ENCODE measurements at regions not wholly inside any gene's neighbourhood (a gene's known extent, or its start where the extent isn't known, plus 50 kb on each side); places are given as distances from the start of the nearest gene placed in this dataset.

- intact Hi-C loops (cut with DNase I), result no loop called here
- no peak for ATAC-seq
- DNase-seq (ENCODE audit: missing footprints), result no peak
Observed at GRCh38 chr12:114302606-114303315, 103.2 kb downstream of the TBX5 start.

- ATAC-seq, result no peak
- DNase-seq (ENCODE audit: missing footprints), result no peak
- intact Hi-C loops (cut with DNase I), result no loop called here
Observed at GRCh38 chr12:114302117-114302516, 103.8 kb downstream of the TBX5 start.

- DNase-seq (ENCODE audit: missing footprints) (no peak), ATAC-seq (no peak)
- intact Hi-C loops (cut with DNase I), result no loop called here
Observed at GRCh38 chr12:114294303-114294685, 111.7 kb downstream of the TBX5 start.

GRCh38 chr12:114293571-114294302 is 112.2 kb downstream of the TBX5 start:
- ATAC-seq (no peak), DNase-seq (ENCODE audit: missing footprints) (no peak)
- intact Hi-C loops (cut with DNase I), result no loop called here

DNA sequence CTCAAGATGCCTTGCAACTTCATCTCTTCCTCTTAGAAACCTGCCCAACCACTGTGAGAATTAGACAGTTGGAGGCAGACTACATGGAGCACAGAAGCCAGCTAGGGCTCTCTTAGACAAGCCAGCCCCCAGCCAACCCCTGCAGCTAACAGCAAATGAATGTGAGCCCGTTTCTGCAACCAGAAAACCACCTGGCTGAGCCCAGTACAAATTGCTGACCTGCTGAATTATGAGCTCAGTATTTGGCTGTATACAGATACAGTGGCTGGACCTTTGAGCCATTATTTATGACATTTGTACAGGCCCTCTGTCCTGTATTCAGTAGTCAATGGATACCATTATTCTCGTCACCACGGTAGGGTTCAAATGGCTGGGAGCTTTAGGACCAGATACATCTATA is 112.9 kb downstream of the TBX5 start:
- no peak for DNase-seq (ENCODE audit: missing footprints)
- intact Hi-C loops (cut with DNase I), result no loop called here
- ATAC-seq, result no peak

GRCh38 chr12:114291389-114292060 is 114.4 kb downstream of the TBX5 start:
- no peak for DNase-seq (ENCODE audit: missing footprints)
- intact Hi-C loops (cut with DNase I), result no loop called here
- ATAC-seq, result no peak

DNA sequence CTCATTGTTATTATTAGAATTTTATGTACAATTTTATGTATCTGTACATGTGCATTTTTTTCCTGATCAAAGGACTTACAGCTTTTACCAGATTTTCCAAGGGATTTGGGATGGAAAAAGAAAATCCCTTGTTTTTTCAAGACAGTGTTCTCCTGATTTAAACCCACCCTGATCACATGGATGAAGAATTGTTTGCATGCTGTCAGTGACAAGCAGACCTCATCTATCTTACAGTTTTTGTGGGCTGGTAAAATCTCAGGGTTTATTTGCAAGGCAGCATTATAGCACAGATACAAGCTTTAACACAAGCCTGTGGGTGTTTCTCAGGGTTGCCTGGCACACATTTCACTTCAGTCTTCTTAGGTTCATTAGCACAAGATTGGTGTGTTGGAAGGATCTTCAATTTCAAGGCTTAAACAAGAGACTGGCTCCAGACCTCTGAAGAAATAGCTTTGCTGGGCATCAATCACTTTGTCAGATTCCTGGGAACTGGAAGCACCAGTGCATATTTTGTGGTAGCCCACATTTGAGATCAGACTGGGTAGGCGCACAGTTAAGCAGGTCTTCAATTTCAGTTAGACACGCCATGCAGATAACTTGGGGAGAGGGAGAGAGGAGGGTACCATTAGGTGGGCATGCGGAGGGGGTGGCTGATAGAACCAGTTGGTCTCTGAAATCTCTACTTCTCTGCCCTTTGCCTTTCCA is 118.0 kb downstream of the TBX5 start:
- no peak for ATAC-seq
- DNase-seq (ENCODE audit: missing footprints), result no peak
- intact Hi-C loops (cut with DNase I), result no loop called here

GRCh38 chr12:114286145-114286544 is 119.8 kb downstream of the TBX5 start:
- ATAC-seq, result no peak
- intact Hi-C loops (cut with DNase I), result no loop called here
- no peak for DNase-seq (ENCODE audit: missing footprints)

DNA sequence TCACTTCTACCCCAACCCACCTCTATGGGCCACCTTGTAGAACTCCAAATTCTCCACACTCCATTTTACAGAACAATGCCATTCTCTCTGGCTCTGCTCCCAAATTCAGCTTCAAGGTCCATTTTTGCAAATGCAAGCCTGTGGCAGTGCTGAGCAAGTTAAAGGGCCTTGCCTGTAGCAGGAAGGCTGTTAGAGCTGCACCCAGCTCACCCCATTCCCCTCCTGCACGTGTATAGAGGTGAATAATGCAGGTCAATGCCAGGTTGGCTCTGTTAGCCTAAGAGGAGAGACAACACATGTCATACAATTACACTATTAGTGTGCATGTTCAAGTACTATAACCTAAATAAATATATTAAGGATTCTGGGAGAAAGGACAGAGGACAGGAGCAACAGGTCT is 120.4 kb downstream of the TBX5 start:
- DNase-seq (ENCODE audit: missing footprints), result no peak
- intact Hi-C loops (cut with DNase I), result no loop called here
- no peak for ATAC-seq

- no peak for DNase-seq (ENCODE audit: missing footprints)
- no peak for ATAC-seq
Observed at GRCh38 chr12:114284041-114284440, 121.9 kb downstream of the TBX5 start.

GRCh38 chr12:114275932-114276785 is 129.8 kb downstream of the TBX5 start:
- DNase-seq (ENCODE audit: missing footprints), result no peak
- no peak for ATAC-seq
- intact Hi-C loops (cut with DNase I), result no loop called here

More at GRCh38 chr12:114284041-114284440, 121.9 kb downstream of the TBX5 start:
- intact Hi-C loops (cut with DNase I), result no loop called here

DNA sequence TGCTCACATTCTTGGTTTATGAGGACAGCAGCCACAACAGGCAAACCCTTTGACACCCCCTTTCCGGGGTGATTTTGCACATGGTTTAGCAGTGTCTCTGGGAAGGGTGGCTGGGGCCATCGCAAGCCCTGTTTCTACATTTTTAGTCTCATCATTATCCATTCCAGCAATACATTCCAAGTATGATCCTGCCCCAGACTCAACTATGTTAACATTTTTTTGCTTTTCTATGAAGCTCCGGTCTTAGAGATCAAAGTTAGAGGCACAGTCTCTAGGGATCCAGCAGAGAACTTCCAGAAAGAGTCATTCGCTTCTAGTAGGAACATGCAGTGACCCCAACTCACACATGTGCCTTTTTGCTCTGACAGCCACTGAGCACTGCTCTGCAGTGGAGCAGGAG is 130.9 kb downstream of the TBX5 start:
- ATAC-seq (no peak), DNase-seq (ENCODE audit: missing footprints) (no peak)
- intact Hi-C loops (cut with DNase I), result no loop called here

- intact Hi-C loops (cut with DNase I), result no loop called here
Observed at GRCh38 chr12:114274131-114274530, 131.8 kb downstream of the TBX5 start.

DNA sequence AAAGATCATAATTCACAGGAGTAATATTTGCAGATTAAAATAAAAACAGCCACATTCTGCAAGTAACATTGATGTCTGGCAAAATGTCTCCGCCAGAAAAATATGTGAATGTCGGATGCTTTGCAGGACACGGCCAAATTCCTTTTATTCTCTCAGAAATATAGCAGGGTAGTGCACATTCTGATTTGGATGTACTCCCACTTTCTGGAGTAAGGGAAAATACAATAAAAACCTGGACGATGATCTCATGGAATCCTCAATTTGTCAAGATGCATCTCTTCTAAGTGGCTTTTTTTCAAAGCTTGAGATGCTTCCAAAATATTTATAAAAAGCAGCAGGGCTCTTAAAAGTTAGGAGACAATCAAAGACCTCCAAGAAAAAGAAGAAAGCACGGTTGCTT is 133.3 kb downstream of the TBX5 start:
- ATAC-seq, result no peak
- no peak for DNase-seq (ENCODE audit: missing footprints)
- intact Hi-C loops (cut with DNase I), result no loop called here

More at GRCh38 chr12:114274131-114274530, 131.8 kb downstream of the TBX5 start:
- no peak for ATAC-seq
- DNase-seq (ENCODE audit: missing footprints), result no peak

- intact Hi-C loops (cut with DNase I), result no loop called here
- DNase-seq (ENCODE audit: missing footprints) (no peak), ATAC-seq (no peak)
Observed at GRCh38 chr12:114272071-114272470, 133.9 kb downstream of the TBX5 start.

- no peak for ATAC-seq
- intact Hi-C loops (cut with DNase I), result no loop called here
- DNase-seq (ENCODE audit: missing footprints), result no peak
Observed at GRCh38 chr12:114269153-114269552, 136.8 kb downstream of the TBX5 start.

- ATAC-seq, result no peak
- intact Hi-C loops (cut with DNase I), result no loop called here
- DNase-seq (ENCODE audit: missing footprints), result no peak
Observed at GRCh38 chr12:114266536-114266935, 139.4 kb downstream of the TBX5 start.

- intact Hi-C loops (cut with DNase I), result no loop called here
- DNase-seq (ENCODE audit: missing footprints) (no peak), ATAC-seq (peak; percentile 71)
Observed at GRCh38 chr12:114265036-114265435, 140.9 kb downstream of the TBX5 start.

All from Right ventricle myocardium inferior (tissue), 1 donor.